ENCODE measurements at regions not wholly inside any gene's neighbourhood (a gene's known extent, or its start where the extent isn't known, plus 50 kb on each side); places are given as distances from the start of the nearest gene placed in this dataset.

GRCh38 chr12:66881386-66881785, 202.5 kb upstream of the GRIP1 start:
- no peak for DNase-seq
- intact Hi-C loops (cut with micrococcal nuclease), result no loop called here

DNA sequence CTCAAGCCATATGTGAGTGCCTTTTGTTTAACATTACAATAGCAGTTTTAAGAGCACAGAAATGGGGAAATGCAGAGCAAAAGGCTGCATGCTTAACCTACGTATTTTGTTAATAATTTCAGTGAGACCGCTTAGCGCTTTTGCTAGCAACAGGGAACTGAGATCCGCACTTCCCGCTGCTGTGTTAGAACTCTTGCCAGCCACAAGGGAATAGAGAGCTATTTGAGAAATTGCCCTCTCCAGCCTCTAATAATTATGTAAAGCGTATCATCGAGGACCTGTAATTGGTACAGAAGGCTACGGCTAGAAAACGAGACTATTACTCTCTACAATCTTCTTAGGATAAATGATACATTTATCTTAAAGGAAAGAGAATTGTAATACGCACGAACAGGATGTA, 205.2 kb upstream of the GRIP1 start:
- intact Hi-C loops (cut with micrococcal nuclease), result no loop called here
- no peaks in the 10 kb centered on the region for H3K4me1 ChIP-seq
- DNase-seq, result no peak
- TF ChIP-seq, protein P1, sequence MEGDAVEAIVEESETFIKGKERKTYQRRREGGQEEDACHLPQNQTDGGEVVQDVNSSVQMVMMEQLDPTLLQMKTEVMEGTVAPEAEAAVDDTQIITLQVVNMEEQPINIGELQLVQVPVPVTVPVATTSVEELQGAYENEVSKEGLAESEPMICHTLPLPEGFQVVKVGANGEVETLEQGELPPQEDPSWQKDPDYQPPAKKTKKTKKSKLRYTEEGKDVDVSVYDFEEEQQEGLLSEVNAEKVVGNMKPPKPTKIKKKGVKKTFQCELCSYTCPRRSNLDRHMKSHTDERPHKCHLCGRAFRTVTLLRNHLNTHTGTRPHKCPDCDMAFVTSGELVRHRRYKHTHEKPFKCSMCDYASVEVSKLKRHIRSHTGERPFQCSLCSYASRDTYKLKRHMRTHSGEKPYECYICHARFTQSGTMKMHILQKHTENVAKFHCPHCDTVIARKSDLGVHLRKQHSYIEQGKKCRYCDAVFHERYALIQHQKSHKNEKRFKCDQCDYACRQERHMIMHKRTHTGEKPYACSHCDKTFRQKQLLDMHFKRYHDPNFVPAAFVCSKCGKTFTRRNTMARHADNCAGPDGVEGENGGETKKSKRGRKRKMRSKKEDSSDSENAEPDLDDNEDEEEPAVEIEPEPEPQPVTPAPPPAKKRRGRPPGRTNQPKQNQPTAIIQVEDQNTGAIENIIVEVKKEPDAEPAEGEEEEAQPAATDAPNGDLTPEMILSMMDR (IDR thresholded peaks at IDR 0.05; ENCODE audit: borderline replicate concordance), result no peak
- H3K27ac ChIP-seq (replicated peaks), result no peak overlapping the region
- no peak overlapping the region for H3K4me3 ChIP-seq
- H3K36me3 ChIP-seq, result no peaks in the 10 kb centered on the region
- H3K27me3 ChIP-seq (ENCODE audit: low read depth), result peaks cover 17% of the 10 kb centered on the region
- H3K9me3 ChIP-seq (replicated peaks), result no peaks in the 10 kb centered on the region

More at GRCh38 chr12:66881386-66881785, 202.5 kb upstream of the GRIP1 start:
- Histone ChIP-seq H3K4me3 (no peak overlapping the region), H3K4me1 (no peaks in the 10 kb centered on the region), H3K27me3 (ENCODE audit: low read depth) (peaks cover 17% of the 10 kb centered on the region), H3K36me3 (no peaks in the 10 kb centered on the region), H3K9me3 (replicated peaks) (no peaks in the 10 kb centered on the region), H3K27ac (replicated peaks) (no peak overlapping the region)
- TF ChIP-seq, protein P1 (IDR thresholded peaks at IDR 0.05; ENCODE audit: borderline replicate concordance), result no peak

GRCh38 chr12:66885115-66885875, 206.4 kb upstream of the GRIP1 start:
- intact Hi-C loops (cut with micrococcal nuclease), result no loop called here
- no peak overlapping the region for H3K27ac ChIP-seq (replicated peaks)
- TF ChIP-seq, protein P1 (IDR thresholded peaks at IDR 0.05; ENCODE audit: borderline replicate concordance), result no peak
- peaks cover 17% of the 10 kb centered on the region for H3K27me3 ChIP-seq (ENCODE audit: low read depth)
- H3K4me3 ChIP-seq, result no peak overlapping the region
- no peak for DNase-seq
- H3K4me1 ChIP-seq, result no peaks in the 10 kb centered on the region
- H3K9me3 ChIP-seq (replicated peaks), result no peaks in the 10 kb centered on the region
- no peaks in the 10 kb centered on the region for H3K36me3 ChIP-seq

DNA sequence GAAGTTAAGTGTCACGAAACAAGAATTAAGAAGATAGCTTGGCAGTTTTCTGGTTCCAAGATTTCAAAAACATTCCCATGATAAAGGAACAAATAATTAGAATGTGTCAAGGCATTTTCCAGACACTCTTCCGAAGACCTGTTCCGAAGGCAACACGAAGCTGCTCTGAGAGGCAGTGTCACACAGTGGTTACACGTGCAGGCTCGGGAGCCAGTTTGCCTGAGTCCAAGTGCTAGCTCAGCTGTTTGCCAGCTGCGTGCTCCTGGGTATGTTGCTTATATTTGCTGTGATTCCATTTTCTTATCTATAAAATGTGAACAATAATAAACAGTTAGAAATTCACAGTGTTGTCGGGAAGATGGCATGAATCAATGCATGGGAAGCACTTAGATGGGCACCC, 217.9 kb upstream of the GRIP1 start:
- no peaks in the 10 kb centered on the region for H3K27me3 ChIP-seq (ENCODE audit: low read depth)
- H3K36me3 ChIP-seq, result no peaks in the 10 kb centered on the region
- H3K9me3 ChIP-seq (replicated peaks), result no peaks in the 10 kb centered on the region
- TF ChIP-seq, protein P1 (IDR thresholded peaks at IDR 0.05; ENCODE audit: borderline replicate concordance), result no peak
- no peak overlapping the region for H3K4me3 ChIP-seq
- intact Hi-C loops (cut with micrococcal nuclease), result no loop called here
- no peak for DNase-seq
- H3K27ac ChIP-seq (replicated peaks), result no peak overlapping the region
- no peaks in the 10 kb centered on the region for H3K4me1 ChIP-seq

DNA sequence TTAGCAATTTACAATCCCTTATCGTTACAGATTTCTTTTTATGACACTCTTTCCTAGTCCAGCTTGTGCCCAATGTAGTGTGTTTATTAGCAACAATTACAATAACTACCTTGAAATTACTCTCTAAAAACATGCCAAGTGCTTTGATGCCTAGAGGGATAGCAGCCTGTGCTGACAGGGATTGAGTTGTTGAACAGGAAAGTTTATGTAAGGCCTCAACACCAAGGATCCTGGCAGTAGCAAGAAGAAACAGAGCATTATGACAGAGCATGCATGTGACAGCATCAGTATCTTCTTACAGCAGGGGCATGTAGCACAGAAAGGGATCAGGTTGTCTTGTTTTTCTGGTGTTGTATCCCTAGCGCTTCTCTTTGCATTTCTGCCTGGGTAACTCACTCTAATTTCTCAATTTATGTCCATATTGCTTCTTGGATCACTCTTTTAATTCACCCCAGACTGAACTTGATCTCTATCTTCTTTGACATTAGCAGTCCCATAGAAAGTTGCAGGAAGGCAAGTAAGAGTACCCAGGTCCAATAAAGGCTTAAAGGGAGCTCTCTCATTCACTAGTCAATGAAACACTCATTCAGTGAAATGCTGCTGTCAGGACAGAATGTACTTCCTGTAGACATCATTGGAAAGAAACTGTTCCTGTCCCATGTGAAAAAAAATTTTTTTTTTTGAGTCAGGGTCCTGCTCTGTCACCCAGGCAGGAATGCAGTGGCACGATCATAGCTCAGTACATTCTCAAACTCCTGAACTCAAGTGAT, 220.0 kb upstream of the GRIP1 start:
- H3K4me1 ChIP-seq, result no peaks in the 10 kb centered on the region
- no peak overlapping the region for H3K4me3 ChIP-seq
- TF ChIP-seq, protein P1 (IDR thresholded peaks at IDR 0.05; ENCODE audit: borderline replicate concordance), result no peak
- DNase-seq, result no peak
- intact Hi-C loops (cut with micrococcal nuclease), result no loop called here
- no peak overlapping the region for H3K27ac ChIP-seq (replicated peaks)
- no peaks in the 10 kb centered on the region for H3K9me3 ChIP-seq (replicated peaks)
- no peaks in the 10 kb centered on the region for H3K36me3 ChIP-seq
- no peaks in the 10 kb centered on the region for H3K27me3 ChIP-seq (ENCODE audit: low read depth)

All from left ventricle myocardium inferior (tissue), 1 donor.